Gastrocnemius medialis (tissue), 4 donors: ENCODE measurements at regions not wholly inside any gene's neighbourhood (a gene's known extent, or its start where the extent isn't known, plus 50 kb on each side); places are given as distances from the start of the nearest gene placed in this dataset.

Experiments used
- POLR2A ChIP-seq, 2 donors: fragments of 450-650 bp; IDR thresholded peaks; one replicate each; pipeline ENCODE4 v1.6.1; 2017; ENCODE audit warnings: antibody characterized with exemption in 2 of 2, mild to moderate bottlenecking in 2 of 2, moderate library complexity in 2 of 2
- TF ChIP-seq, protein P1 (sequence below), 5 experiments: fragments of 450-650 bp in 3 of 5; fragments of 200-600 bp in 2 of 5; sonication (generic) in 2 of 5; IDR thresholded peaks in 4 of 5; conservative IDR thresholded peaks in 1 of 5; 1 replicate in 4 of 5; 2 replicates in 1 of 5; pipeline ENCODE4 v1.5.1; 2016 to 2019; ENCODE audit warnings: antibody characterized with exemption in 5 of 5, mild to moderate bottlenecking in 3 of 5, moderate library complexity in 3 of 5

DNA sequence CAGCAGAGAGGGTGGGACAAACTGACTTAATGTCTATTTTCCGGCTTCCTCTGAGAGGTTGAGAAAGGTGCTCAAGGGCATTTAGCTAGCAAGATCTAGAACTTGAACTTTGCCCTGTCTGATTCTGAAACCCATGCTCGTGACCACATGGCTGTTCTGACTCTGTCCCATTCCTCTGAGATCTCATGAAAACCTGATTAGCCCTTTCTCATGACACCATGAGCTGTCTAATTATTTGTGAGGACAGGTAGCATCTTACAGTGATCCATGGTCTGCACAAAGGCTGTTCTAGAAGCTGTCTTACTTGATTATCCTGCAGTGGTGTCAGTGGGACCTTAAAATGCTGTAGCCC is 89.6 kb upstream of the TOX2 start:
- TF ChIP-seq, protein P1, sequence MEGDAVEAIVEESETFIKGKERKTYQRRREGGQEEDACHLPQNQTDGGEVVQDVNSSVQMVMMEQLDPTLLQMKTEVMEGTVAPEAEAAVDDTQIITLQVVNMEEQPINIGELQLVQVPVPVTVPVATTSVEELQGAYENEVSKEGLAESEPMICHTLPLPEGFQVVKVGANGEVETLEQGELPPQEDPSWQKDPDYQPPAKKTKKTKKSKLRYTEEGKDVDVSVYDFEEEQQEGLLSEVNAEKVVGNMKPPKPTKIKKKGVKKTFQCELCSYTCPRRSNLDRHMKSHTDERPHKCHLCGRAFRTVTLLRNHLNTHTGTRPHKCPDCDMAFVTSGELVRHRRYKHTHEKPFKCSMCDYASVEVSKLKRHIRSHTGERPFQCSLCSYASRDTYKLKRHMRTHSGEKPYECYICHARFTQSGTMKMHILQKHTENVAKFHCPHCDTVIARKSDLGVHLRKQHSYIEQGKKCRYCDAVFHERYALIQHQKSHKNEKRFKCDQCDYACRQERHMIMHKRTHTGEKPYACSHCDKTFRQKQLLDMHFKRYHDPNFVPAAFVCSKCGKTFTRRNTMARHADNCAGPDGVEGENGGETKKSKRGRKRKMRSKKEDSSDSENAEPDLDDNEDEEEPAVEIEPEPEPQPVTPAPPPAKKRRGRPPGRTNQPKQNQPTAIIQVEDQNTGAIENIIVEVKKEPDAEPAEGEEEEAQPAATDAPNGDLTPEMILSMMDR (IDR thresholded peaks at IDR 0.05 in 4 of 5, conservative IDR thresholded peaks at IDR 0.05 in 1 of 5), result no peak
- no peak for TF ChIP-seq POLR2A (IDR thresholded peaks at IDR 0.05)
